Cardiac muscle cell (in vitro differentiated cells and primary cell): ENCODE measurements at regions not wholly inside any gene's neighbourhood (a gene's known extent, or its start where the extent isn't known, plus 50 kb on each side); places are given as distances from the start of the nearest gene placed in this dataset.
A peak's percentile ranks its signal among the peaks of the same experiment; 100 is the strongest.

Experiments used
- DNase-seq, 2 donors: peaks; one replicate each; pipeline versions ENCODE4 v3.0.0 to v3.0.0-alpha.2; 2010 to 2017; ENCODE audit warnings: low read depth in 1 of 2, low spot score in 1 of 2
- H3K27ac ChIP-seq: fragments of 200-600 bp; sonication (generic); 2 replicates; pipeline ENCODE4 v1.5.1; 2016
- H3K27me3 ChIP-seq: fragments of 200-600 bp; sonication (generic); 2 replicates; pipeline ENCODE4 v1.6.0; 2016; ENCODE audit warnings: control low read depth
- H3K36me3 ChIP-seq: fragments of 200-600 bp; sonication (generic); 2 replicates; pipeline ENCODE4 v1.5.1; 2016; ENCODE audit warnings: control low read depth
- H3K4me1 ChIP-seq: fragments of 200-600 bp; sonication (generic); 2 replicates; pipeline ENCODE4 v1.8.1; 2017; ENCODE audit warnings: low read depth, mild to moderate bottlenecking, mixed run types
- H3K4me3 ChIP-seq: fragments of 200-600 bp; sonication (generic); 2 replicates; pipeline ENCODE4 v1.5.1; 2016; ENCODE audit warnings: mild to moderate bottlenecking
- H3K9me3 ChIP-seq: fragments of 200-600 bp; sonication (generic); 2 replicates; pipeline ENCODE4 v1.5.1; 2017; ENCODE audit warnings: low read depth, mild to moderate bottlenecking, control low read depth
- CTCF ChIP-seq: IDR thresholded peaks from 2 replicates; pipeline ENCODE4 v1.5.1; 2012; ENCODE audit warnings: low read depth, mild to moderate bottlenecking, low read length

GRCh38 chr10:29050081-29050480, 238.8 kb upstream of the LYZL1 start:
- no peak for TF ChIP-seq CTCF
- Histone ChIP-seq H3K27ac (no peak overlapping the region), H3K4me3 (no peak overlapping the region), H3K27me3 (no peaks in the 10 kb centered on the region), H3K9me3 (no peaks in the 10 kb centered on the region), H3K4me1 (no peaks in the 10 kb centered on the region), H3K36me3 (no peaks in the 10 kb centered on the region)
- DNase-seq, result no peak

GRCh38 chr10:29055101-29055500, 233.8 kb upstream of the LYZL1 start:
- no peak for TF ChIP-seq CTCF
- no peak overlapping the region for H3K27ac ChIP-seq

GRCh38 chr10:29056729-29057128, 232.1 kb upstream of the LYZL1 start:
- Histone ChIP-seq H3K27ac (no peak overlapping the region), H3K27me3 (no peaks in the 10 kb centered on the region), H3K36me3 (no peaks in the 10 kb centered on the region), H3K9me3 (no peaks in the 10 kb centered on the region), H3K4me1 (peaks cover 8% of the 10 kb centered on the region), H3K4me3 (no peak overlapping the region)
- TF ChIP-seq CTCF, result no peak
- no peak for DNase-seq

More at GRCh38 chr10:29055101-29055500, 233.8 kb upstream of the LYZL1 start:
- no peaks in the 10 kb centered on the region for H3K9me3 ChIP-seq
- H3K36me3 ChIP-seq, result no peaks in the 10 kb centered on the region
- peaks cover 8% of the 10 kb centered on the region for H3K4me1 ChIP-seq
- peak in 1 of 2 donors; percentile 47 for DNase-seq
- no peak overlapping the region for H3K4me3 ChIP-seq
- H3K27me3 ChIP-seq, result no peaks in the 10 kb centered on the region

GRCh38 chr10:29057822-29058331, 231.0 kb upstream of the LYZL1 start:
- DNase-seq, result peak in 1 of 2 donors; percentile 78
- H3K36me3 ChIP-seq, result no peaks in the 10 kb centered on the region

GRCh38 chr10:29063806-29064644, 224.8 kb upstream of the LYZL1 start:
- Histone ChIP-seq H3K4me3 (no peak overlapping the region), H3K4me1 (peaks cover 35% of the 10 kb centered on the region), H3K27me3 (no peaks in the 10 kb centered on the region), H3K36me3 (no peaks in the 10 kb centered on the region), H3K27ac (peak overlapping the region; percentile 45), H3K9me3 (no peaks in the 10 kb centered on the region)
- peak; percentile 36 to 78 for DNase-seq
- TF ChIP-seq CTCF, result peak; percentile 33

More at GRCh38 chr10:29057822-29058331, 231.0 kb upstream of the LYZL1 start:
- H3K9me3 ChIP-seq, result no peaks in the 10 kb centered on the region
- no peak overlapping the region for H3K4me3 ChIP-seq
- peak overlapping the region; percentile 56 for H3K27ac ChIP-seq
- no peak for TF ChIP-seq CTCF
- peaks cover 8% of the 10 kb centered on the region for H3K4me1 ChIP-seq
- H3K27me3 ChIP-seq, result no peaks in the 10 kb centered on the region
